GM13977 (cell line): ENCODE measurements at regions not wholly inside any gene's neighbourhood (a gene's known extent, or its start where the extent isn't known, plus 50 kb on each side); places are given as distances from the start of the nearest gene placed in this dataset.

ENCODE experiments used
- DNase-seq: peaks from one replicate; pipeline ENCODE4 v3.0.0; 2012; ENCODE audit warnings: low spot score
- in situ Hi-C: fragments of 300-500 bp; cut with MboI; formaldehyde crosslinking; loops from one replicate; pipeline ENCODE4 v1.12.0; 2022; ENCODE audit warnings: low sequenced_read_pairs, low pct_unique_long_range_greater_than_20kb, mixed read lengths, inconsistent platforms; ENCODE audit not compliant: unreplicated experiment
- TF ChIP-seq, protein P1 (sequence below): IDR thresholded peaks from 2 replicates; pipeline ENCODE4 v1.5.1; 2012; ENCODE audit warnings: mild to moderate bottlenecking, control low read depth; ENCODE audit not compliant: insufficient read depth; ENCODE audit errors: extremely low read depth, missing control alignments

GRCh38 chr11:98177925-98178324 lies 842.8 kb upstream of the CNTN5 start:
- TF ChIP-seq, protein P1, sequence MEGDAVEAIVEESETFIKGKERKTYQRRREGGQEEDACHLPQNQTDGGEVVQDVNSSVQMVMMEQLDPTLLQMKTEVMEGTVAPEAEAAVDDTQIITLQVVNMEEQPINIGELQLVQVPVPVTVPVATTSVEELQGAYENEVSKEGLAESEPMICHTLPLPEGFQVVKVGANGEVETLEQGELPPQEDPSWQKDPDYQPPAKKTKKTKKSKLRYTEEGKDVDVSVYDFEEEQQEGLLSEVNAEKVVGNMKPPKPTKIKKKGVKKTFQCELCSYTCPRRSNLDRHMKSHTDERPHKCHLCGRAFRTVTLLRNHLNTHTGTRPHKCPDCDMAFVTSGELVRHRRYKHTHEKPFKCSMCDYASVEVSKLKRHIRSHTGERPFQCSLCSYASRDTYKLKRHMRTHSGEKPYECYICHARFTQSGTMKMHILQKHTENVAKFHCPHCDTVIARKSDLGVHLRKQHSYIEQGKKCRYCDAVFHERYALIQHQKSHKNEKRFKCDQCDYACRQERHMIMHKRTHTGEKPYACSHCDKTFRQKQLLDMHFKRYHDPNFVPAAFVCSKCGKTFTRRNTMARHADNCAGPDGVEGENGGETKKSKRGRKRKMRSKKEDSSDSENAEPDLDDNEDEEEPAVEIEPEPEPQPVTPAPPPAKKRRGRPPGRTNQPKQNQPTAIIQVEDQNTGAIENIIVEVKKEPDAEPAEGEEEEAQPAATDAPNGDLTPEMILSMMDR: no peak
- in situ Hi-C loops: no loop called here
- no peak for DNase-seq

DNA sequence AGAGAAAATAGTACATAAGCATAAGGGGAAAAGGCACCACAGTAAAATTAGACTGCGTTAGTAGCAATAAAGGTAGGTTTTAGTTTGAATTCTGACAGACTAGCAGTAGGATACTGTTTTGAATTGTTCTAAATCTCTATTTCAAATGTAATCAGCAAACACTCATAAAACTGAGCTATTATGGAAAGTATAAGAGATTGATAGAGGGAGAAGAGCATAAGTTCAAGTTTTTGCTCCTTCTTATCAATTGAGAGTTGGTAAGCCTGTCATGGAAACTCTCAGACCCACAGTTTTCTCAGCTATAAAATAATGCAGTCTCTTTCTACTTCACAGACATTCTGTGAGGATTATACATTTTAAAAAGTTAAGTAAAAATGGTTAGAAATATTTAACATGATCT lies 840.2 kb upstream of the CNTN5 start:
- no peak for DNase-seq
- in situ Hi-C loops: no loop called here
- TF ChIP-seq, protein P1: no peak

GRCh38 chr11:98180921-98181320 lies 839.8 kb upstream of the CNTN5 start:
- no peak for DNase-seq
- TF ChIP-seq, protein P1: no peak
- in situ Hi-C loops: no loop called here

DNA sequence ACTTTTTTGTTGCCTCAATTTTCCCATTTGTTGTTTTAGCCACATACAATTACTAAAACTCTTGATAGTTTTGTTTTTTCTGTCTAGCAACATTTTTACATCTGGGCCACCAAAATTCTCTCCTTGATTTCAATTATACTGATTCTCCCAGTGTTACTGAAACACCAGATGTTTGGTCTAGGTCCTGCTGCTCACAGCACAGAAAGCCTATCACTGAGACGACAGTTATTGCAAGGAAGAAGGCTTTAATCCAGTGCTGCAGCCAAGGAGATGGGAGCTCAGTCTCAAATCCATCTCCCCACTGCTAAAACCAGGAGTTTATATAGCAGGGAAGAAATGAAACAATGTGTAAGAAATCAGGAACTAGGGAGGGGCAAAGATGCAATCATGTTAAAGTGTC lies 837.7 kb upstream of the CNTN5 start:
- in situ Hi-C loops: no loop called here

GRCh38 chr11:98185245-98185644 lies 835.5 kb upstream of the CNTN5 start:
- TF ChIP-seq, protein P1: no peak
- DNase-seq: no peak
- in situ Hi-C loops: no loop called here

More for the DNA sequence above, 837.7 kb upstream of the CNTN5 start:
- TF ChIP-seq, protein P1: no peak
- DNase-seq: no peak

- TF ChIP-seq, protein P1: no peak
- in situ Hi-C loops: no loop called here
- DNase-seq: no peak
Observed at GRCh38 chr11:98194611-98195010, 826.1 kb upstream of the CNTN5 start.

GRCh38 chr11:98195300-98195699 lies 825.4 kb upstream of the CNTN5 start:
- TF ChIP-seq, protein P1: no peak
- in situ Hi-C loops: no loop called here
- no peak for DNase-seq
